ENCODE measurements at regions not wholly inside any gene's neighbourhood (a gene's known extent, or its start where the extent isn't known, plus 50 kb on each side); places are given as distances from the start of the nearest gene placed in this dataset.
A peak's percentile ranks its signal among the peaks of the same experiment; 100 is the strongest.

GRCh38 chr1:172717722-172718465 is 59.0 kb downstream of the FASLG start:
- Histone ChIP-seq H3K27me3 (no peaks in the 10 kb centered on the region), H3K9me3 (replicated peaks in 1 of 3) (no peaks in the 10 kb centered on the region), H3K27ac (no peak overlapping the region), H3K36me3 (replicated peaks in 1 of 2) (no peaks in the 10 kb centered on the region), H3K4me3 (no peak overlapping the region), H3K4me1 (replicated peaks in 1 of 2) (peaks cover 0 to 9% of the 10 kb centered on the region in 2 donors)
- WGBS, 4 donors: 44 to 71% (median 60%) methylated on average over 3 of the region's 3 CpGs
- intact Hi-C loops (cut with DNase I): loop anchor here (5.0 kb wide), 1 partner anchor 271 kb away; no protein-coding TSS in a partner anchor
- no peak for DNase-seq
- TF ChIP-seq CTCF (IDR thresholded peaks at IDR 0.05) (no peak), POLR2A (IDR thresholded peaks at IDR 0.05) (no peak)

GRCh38 chr1:172719066-172719627 is 60.2 kb downstream of the FASLG start:
- no peak for DNase-seq
- intact Hi-C loops (cut with DNase I): loop anchor here (5.0 kb wide), 1 partner anchor 272 kb away; no protein-coding TSS in a partner anchor
- TF ChIP-seq CTCF (IDR thresholded peaks at IDR 0.05) (no peak), POLR2A (IDR thresholded peaks at IDR 0.05) (no peak)
- Histone ChIP-seq H3K4me1 (replicated peaks in 1 of 2) (peaks cover 0 to 9% of the 10 kb centered on the region in 2 donors), H3K27ac (no peak overlapping the region), H3K36me3 (replicated peaks in 1 of 2) (no peaks in the 10 kb centered on the region), H3K9me3 (replicated peaks in 1 of 3) (no peaks in the 10 kb centered on the region), H3K27me3 (no peaks in the 10 kb centered on the region), H3K4me3 (no peak overlapping the region)
- WGBS, 4 donors: 21 to 34% (median 27%) methylated on average over 6 of the region's 6 CpGs

GRCh38 chr1:172719694-172720138 is 60.8 kb downstream of the FASLG start:
- Histone ChIP-seq H3K4me3 (no peak overlapping the region), H3K27me3 (no peaks in the 10 kb centered on the region), H3K4me1 (replicated peaks in 1 of 2) (peaks cover 0 to 9% of the 10 kb centered on the region in 2 donors), H3K27ac (no peak overlapping the region), H3K9me3 (replicated peaks in 1 of 3) (no peaks in the 10 kb centered on the region), H3K36me3 (replicated peaks in 1 of 2) (no peaks in the 10 kb centered on the region)
- TF ChIP-seq CTCF (IDR thresholded peaks at IDR 0.05) (peak; percentile 58 to 98 (median 82)), POLR2A (IDR thresholded peaks at IDR 0.05) (no peak)
- WGBS, 4 donors: 12 to 19% (median 12%) methylated on average over 3 of the region's 3 CpGs
- peak in 1 of 7 donors; percentile 9 for DNase-seq
- intact Hi-C loops (cut with DNase I): loop anchor here (5.0 kb wide), 1 partner anchor 272 kb away; no protein-coding TSS in a partner anchor

GRCh38 chr1:172720339-172720738 is 61.4 kb downstream of the FASLG start:
- no peak overlapping the region for H3K27ac ChIP-seq
- no peak for DNase-seq
- TF ChIP-seq POLR2A (IDR thresholded peaks at IDR 0.05) (no peak), CTCF (IDR thresholded peaks at IDR 0.05) (no peak)
- intact Hi-C loops (cut with DNase I): no loop called here
- H3K36me3 ChIP-seq (replicated peaks in 1 of 2): no peaks in the 10 kb centered on the region
- 81 to 100% (median 83%) methylated on average over 1 of the region's 1 CpG for WGBS, 4 donors
- H3K4me1 ChIP-seq (replicated peaks in 1 of 2): peaks cover 0 to 9% of the 10 kb centered on the region in 2 donors
- H3K4me3 ChIP-seq: no peak overlapping the region
- no peaks in the 10 kb centered on the region for H3K27me3 ChIP-seq
- H3K9me3 ChIP-seq (replicated peaks in 1 of 3): no peaks in the 10 kb centered on the region

Measured in adrenal gland (tissue), 9 donors.